ENCODE measurements at regions not wholly inside any gene's neighbourhood (a gene's known extent, or its start where the extent isn't known, plus 50 kb on each side); places are given as distances from the start of the nearest gene placed in this dataset.
"Not testable (repeated sequence)": the region's sequence is repeated elsewhere in the genome, so short reads cannot be mapped to it uniquely, and the experiment has no call there.

DNA sequence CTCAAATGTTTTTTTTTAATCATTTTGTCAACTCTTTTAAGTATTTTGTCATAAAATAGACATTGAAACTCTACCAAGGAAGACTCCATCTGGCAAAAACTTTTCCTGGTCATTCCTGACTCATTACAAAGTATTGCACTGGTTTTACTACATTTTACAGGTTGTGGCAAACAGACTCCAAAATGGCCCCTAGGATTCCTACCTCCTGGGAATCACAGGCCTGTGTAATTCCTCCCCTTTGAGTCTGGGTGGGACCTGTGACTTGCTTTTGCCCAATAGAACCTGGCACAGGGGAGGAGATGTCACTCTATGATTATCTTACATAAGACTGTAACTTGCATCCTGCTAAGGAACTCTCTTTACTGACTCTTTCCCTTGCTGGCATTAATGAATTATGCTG, 123.6 kb upstream of the KCNJ6 start:
- no peak for DNase-seq (ENCODE audit: low spot score)

GRCh38 chr21:38041493-38041892, 125.2 kb upstream of the KCNJ6 start:
- DNase-seq (ENCODE audit: low spot score) = no peak

GRCh38 chr21:38042246-38042645, 126.0 kb upstream of the KCNJ6 start:
- no peak for DNase-seq (ENCODE audit: low spot score)

- no peak for DNase-seq (ENCODE audit: low spot score)
Observed at GRCh38 chr21:38048167-38048566, 131.9 kb upstream of the KCNJ6 start.

DNA sequence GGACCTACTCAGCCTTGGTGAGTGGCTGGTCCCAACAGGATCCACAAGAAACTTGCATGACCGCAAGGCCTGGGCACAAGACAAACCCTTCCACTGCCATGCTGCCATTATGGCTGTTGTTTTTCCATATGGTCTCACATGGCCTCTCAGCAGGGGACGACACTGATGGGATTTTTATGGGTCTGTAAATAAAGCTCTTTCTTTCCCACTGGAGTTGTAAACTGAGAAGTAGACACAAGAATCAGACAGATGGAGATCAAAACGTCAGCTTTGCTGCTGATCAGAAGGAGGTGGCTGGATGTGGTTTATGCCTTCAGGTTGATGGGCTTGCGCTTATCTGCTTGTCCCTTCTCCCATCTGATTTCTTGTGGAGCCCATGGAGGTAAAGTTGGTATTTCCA, 138.1 kb upstream of the KCNJ6 start:
- DNase-seq (ENCODE audit: low spot score) = no peak

- DNase-seq (ENCODE audit: low spot score) = no peak
Observed at GRCh38 chr21:38056481-38056880, 140.2 kb upstream of the KCNJ6 start.

GRCh38 chr21:38057626-38058025, 141.4 kb upstream of the KCNJ6 start:
- no peak for DNase-seq (ENCODE audit: low spot score)

DNA sequence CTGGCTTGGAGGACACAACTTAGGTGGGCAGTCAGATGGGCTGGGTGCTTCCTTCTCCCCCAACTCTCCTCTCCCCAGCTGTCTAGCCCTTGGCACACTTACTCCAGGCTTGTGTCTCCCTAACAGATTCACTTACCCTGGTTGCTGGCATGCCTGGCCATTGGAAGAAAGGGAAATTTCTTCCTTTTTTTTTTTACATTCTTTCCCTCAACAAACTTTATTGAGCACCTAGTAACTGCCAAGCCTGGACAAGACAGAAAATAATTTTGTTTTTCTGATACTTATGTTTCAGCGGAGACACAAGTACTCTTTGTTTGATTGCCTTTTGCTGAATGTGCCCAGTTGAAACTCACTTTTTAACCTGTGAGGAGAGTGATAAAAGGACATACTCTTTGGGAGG, 144.3 kb upstream of the KCNJ6 start:
- DNase-seq (ENCODE audit: low spot score) = no peak

DNA sequence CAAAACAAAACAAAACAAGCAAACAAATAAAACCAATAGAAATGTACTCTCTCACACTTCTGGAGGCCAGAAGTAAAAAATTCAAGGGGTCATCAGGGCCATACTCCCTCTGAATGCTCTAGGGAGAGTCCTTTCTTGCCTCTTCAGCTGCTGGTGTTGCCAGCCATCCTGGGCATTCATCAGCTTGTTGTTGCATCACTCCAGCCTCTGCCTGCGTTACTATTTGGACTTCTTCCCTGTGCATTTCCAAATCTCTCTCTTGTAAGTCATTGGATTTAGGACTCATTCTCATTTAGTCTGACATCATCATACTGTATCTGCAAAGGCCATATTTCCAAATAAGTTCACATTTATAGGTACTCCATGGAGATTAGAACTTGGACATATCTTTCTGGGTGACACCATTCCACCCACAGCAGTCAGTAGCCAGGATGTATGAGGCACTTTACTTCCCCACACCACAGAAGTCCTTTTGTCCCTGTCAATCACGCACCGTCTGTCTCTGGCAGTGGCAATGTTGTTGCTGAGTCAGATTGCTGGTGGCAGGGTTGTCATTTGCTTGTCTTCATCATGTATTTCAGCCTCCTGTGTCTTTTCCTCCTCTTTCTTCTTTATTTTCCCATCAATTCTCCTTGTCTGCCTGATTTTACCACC, 151.0 kb upstream of the KCNJ6 start:
- no peak for DNase-seq (ENCODE audit: low spot score)

- no peak for DNase-seq (ENCODE audit: low spot score)
Observed at GRCh38 chr21:38072489-38072888, 156.2 kb upstream of the KCNJ6 start.

DNA sequence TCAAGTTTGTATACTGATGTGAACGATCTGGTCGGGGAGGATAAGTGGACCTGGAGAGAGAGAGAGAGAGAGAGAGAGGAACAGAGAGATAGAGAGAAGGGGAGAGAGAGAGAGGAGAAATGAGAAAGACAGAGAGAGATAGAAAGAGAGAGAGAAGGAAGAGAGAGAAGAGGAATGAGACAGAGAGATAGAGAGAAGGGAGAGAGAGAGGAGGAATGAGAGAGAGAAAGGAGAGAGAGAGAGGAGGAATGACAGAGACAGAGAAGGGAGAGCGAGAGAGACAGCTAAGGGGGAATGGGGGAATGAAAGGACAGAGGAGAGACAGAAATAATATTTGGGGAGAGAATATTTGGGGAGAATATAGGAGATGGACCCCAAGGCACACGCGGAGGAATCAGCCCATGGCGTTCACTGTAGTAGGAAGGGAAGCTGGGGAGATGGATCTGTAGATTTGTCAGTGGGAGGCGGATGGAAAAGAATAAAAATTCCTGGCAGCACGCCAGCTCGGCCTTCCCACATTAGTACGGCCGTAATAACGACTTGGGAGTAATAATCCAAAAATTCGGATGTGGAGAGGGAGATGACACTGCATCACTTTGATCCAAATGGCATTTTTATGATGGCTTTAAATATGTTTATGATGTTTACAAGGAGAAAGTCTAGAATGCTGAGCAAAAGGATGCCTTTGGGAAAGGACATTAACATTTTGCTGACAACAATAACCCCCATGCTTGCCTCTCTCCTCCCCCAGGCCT, 159.8 kb upstream of the KCNJ6 start:
- DNase-seq (ENCODE audit: low spot score) = no peak

DNA sequence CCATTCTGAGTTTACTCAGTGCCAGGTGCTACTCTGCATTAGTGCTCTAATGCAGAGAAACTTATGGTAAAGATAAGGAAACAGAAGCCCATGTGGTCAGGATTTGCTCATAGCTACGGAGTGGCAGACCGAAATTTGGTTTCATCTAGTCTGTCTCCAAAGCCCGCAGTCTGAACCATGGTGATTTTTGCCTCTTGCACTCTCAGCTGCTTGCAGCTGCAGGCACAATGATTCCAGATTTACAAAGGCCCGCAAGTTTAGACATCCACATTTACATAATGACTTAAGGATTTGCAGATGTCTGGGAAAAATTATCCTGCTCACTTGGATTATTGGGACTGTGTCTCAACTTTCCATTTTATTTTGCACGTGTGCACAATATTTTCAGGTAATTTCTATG, 161.3 kb upstream of the KCNJ6 start:
- DNase-seq (ENCODE audit: low spot score) = no peak

DNA sequence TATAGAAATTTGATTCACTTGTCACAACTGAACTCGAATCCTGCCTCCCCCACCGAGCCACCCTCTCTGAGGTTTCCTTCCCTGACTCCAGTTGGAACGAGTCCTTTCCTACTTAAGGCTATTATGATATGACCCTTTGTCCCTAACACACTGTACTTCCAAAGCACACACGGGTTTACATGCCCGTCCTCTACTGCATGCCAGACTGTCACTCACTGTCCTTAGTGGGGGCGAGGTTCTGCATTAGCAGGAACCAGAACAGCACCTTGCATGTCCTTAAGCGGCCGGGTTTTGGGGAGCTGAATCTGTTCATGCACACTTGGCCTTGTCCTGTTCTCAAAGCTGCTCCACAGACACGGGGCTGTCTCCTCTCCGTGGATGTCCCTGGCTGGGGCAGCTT, 164.6 kb upstream of the KCNJ6 start:
- no peak for DNase-seq (ENCODE audit: low spot score)

DNA sequence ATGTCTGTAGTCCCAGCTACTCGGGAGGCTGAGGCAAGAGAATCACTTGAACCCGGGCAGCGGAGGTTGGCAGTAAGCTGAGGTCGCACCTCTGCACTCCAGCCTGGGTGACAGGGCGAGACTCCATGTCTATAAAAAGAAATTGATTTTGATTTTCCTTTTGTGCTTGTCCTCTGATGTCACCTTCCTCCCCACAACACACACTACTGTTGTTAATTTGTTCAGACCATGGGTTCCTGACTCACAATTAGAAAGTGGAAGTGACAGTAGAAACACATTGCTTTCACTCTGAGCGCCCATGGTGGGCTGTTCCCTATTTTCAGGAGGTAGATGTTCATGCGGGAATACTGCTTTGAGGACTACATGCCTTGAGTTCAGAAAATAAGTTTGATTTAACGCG, 165.5 kb upstream of the KCNJ6 start:
- DNase-seq (ENCODE audit: low spot score) = no peak

DNA sequence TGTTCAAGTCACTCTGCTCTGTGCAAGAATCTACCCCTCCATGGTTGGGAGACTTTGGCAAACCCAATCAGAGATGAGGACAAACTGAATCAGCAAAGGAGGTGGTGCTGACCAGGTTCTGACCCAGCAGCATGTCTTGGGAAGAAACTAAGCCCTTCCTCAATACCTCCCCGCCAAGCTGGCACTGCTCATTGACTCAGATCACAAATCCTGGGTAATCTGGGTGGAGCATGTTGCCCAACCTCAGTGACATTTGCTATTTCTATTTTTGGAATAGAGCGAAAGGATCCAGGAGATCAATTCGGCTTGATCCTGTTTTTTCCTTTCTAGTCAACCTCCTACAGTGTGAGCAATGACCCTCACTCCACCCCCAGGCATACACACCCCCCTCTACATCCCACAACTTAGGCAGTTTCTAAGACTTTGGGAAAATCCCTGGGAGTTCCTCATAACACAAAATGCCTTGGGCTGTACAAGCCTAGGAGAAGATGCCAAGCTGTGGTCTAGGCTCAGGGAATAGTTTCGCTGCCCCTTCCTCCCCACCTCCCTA, 166.8 kb upstream of the KCNJ6 start:
- DNase-seq (ENCODE audit: low spot score) = no peak

DNA sequence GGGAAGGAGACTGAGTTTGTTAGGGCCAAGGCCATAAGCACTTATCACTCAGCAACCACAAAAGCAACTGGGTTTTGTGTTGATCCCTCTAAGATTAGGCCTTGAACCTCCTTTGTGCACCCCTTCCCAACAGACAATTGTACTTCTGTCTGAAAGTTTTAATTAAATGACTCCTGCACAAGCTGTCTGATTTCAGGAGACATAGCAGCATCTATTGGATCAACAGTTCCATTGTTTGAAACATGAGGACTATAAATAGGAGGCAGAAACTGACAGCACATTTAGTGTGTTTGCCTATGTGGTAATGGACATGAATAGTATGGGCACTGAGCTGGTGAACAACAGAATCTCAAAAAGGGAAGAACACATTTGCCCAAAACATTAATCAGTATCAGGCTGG, 167.3 kb upstream of the KCNJ6 start:
- DNase-seq (ENCODE audit: low spot score) = no peak

- DNase-seq (ENCODE audit: low spot score) = no peak
Observed at GRCh38 chr21:38086580-38086979, 170.2 kb upstream of the KCNJ15 start.

DNA sequence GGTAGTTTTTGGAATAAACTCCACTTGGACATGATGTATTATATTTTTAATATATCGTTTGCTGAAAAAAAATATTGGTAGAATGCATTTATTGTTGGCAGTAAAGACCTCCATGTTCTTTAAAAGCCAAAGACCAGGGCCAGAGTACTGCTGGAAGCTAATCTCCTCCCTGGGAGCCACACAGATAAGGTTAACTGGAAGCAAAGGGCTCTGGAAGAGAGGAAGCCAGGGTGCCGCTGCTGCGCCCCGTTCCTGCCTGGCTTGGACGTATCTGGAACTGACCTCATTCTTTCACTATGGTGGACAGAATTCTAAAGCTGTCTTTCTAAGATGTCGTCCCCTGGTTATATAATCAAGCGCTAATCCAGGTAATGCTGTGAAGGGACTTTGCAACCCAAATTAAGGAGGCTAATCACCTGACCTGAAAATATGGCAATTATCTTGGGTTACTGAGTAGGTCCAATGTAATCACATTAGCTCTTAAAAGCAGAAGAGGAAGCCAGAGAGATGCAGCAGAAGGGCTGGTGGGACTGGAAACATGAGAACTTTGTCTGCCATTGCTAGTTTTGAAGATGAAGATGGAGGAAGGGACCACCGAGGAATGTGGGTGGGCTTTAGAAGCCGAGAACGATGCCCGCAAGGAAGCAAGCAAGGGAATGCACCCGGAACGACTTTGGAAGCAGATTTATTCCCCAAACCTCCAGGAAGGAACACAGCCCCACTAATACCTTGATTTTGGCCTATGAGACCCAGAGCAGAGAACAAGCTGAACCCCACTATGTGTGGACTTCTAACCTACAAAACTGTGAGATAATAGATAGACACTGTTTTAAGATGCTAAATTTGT, 167.7 kb upstream of the KCNJ15 start:
- DNase-seq (ENCODE audit: low spot score) = no peak

DNA sequence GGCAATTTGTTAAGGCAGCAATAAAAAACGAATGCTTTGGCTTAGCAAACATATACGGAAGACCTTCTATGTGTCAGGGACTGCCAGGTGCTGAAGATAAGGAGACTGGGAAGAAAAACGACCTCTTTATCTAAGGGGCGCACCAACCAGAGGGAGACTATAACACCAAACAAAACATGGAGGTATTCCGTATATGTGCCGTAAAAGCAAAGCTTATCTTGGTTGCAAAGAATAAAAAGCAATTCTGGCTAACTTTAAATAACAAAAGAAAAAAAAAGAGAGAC, 167.1 kb upstream of the KCNJ15 start:
- no peak for DNase-seq (ENCODE audit: low spot score)

DNA sequence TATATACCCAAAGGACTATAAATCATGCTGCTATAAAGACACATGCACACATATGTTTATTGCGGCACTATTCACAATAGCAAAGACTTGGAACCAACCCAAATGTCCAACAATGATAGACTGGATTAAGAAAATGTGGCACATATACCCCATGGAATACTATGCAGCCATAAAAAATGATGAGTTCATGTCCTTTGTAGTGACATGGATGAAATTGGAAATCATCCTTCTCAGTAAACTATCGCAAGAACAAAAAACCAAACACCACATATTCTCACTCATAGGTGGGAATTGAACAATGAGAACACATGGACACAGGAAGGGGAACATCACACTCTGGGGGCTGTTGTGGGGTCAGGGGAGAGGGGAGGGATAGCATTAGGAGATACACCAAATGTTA, 165.7 kb upstream of the KCNJ15 start:
- DNase-seq (ENCODE audit: low spot score) = not testable (repeated sequence)

DNA sequence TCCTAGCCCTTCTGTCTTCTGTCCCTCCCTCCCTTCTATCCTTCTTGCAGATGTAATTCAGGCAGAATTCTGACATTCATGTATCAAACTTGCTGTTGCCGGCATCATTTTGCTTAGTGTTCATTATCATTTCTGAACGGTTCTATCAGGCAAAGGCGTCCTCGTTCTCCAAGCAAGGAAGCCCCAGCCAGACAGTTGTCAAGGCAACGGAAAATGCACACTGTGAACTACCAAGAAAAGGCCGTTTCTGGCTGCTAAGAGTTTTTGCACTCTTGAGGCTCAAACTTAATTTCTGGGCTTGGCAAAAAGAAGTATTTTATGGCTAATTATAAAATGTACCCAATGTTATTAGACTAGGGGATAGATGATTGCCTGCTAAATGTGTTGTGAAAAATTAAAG, 164.7 kb upstream of the KCNJ15 start:
- DNase-seq (ENCODE audit: low spot score) = no peak

GRCh38 chr21:38095220-38095619, 161.6 kb upstream of the KCNJ15 start:
- DNase-seq (ENCODE audit: low spot score) = no peak

DNA sequence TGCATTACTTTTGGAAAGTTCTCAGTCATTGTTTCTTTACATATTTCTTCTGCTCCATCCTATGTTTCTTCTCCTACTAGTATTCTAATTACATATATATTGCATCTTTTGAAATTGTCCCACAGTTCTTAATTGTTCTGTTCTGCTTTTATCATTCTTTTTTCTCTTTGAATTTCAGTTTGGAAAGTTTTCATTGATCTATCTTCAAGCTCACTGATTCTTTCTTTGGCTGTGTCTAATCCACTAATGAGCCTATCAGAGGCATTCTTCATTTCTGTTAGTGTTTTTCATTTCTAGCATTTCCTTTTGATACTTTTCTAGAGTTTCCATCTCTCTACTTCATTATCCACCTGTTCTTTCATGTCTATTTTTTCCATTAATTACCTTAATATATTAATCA, 159.0 kb upstream of the KCNJ15 start:
- DNase-seq (ENCODE audit: low spot score) = no peak

All from H4 (cell line).